Keratinocyte (primary cell): ENCODE measurements at regions not wholly inside any gene's neighbourhood (a gene's known extent, or its start where the extent isn't known, plus 50 kb on each side); places are given as distances from the start of the nearest gene placed in this dataset.

Experiments
- DNase-seq: peaks from one replicate; pipeline ENCODE4 v3.0.0-alpha.2; 2011; ENCODE audit warnings: low read depth, missing footprints, low spot score
- FAIRE-seq: peaks from 2 replicates; lab custom pipeline; 2011; peaks lifted over from hg19 to GRCh38; lab: Jason Lieb, UNC
- H2AFZ ChIP-seq: 2 replicates; pipeline ENCODE4 v1.6.0; 2012; ENCODE audit warnings: low read length, control low read depth, inconsistent platforms; ENCODE audit not compliant: control insufficient read depth
- H3K27ac ChIP-seq: 2 replicates; pipeline ENCODE4 v1.5.1; 2011; ENCODE audit warnings: low read length; ENCODE audit not compliant: control insufficient read depth, insufficient read depth
- H3K27me3 ChIP-seq: 3 replicates; pipeline ENCODE4 v1.6.0; 2011; ENCODE audit warnings: low read length; ENCODE audit not compliant: control insufficient read depth, insufficient read depth; ENCODE audit errors: extremely low read depth
- H3K36me3 ChIP-seq, 2 experiments: 2 replicates in 1 of 2; 3 replicates in 1 of 2; pipeline ENCODE4 v1.5.1; 2011; ENCODE audit warnings: low read length in 2 of 2, mild to moderate bottlenecking in 1 of 2; ENCODE audit not compliant: control insufficient read depth in 2 of 2, insufficient read depth in 2 of 2; ENCODE audit errors: extremely low read depth in 1 of 2
- H3K4me1 ChIP-seq: 3 replicates; pipeline ENCODE4 v1.5.1; 2011; ENCODE audit warnings: low read length; ENCODE audit not compliant: control insufficient read depth, insufficient read depth; ENCODE audit errors: extremely low read depth
- H3K4me2 ChIP-seq: 3 replicates; pipeline ENCODE4 v1.6.0; 2011; ENCODE audit warnings: low read depth, low read length; ENCODE audit not compliant: control insufficient read depth, insufficient read depth; ENCODE audit errors: extremely low read depth
- H3K4me3 ChIP-seq, 3 experiments: fragments of 200-600 bp in 1 of 3; sonication (generic) in 1 of 3; 2 replicates in 2 of 3; 3 replicates in 1 of 3; pipeline ENCODE4 v1.5.1; 2011 to 2016; ENCODE audit warnings: low read length in 3 of 3, mild to moderate bottlenecking in 3 of 3, control low read depth in 2 of 3, inconsistent platforms in 1 of 3, low read depth in 1 of 3, mixed read lengths in 1 of 3, mixed run types in 1 of 3, moderate library complexity in 1 of 3; ENCODE audit not compliant: control insufficient read depth in 2 of 3, insufficient read depth in 2 of 3; ENCODE audit errors: extremely low read depth in 1 of 3
- H3K79me2 ChIP-seq: 2 replicates; pipeline ENCODE4 v1.6.0; 2012; ENCODE audit warnings: low read length; ENCODE audit not compliant: control insufficient read depth, insufficient read depth
- H3K9ac ChIP-seq: 3 replicates; pipeline ENCODE4 v1.6.0; 2011; ENCODE audit warnings: low read length; ENCODE audit not compliant: control insufficient read depth, insufficient read depth; ENCODE audit errors: extremely low read depth
- H3K9me1 ChIP-seq: 3 replicates; pipeline ENCODE4 v1.6.0; 2011; ENCODE audit warnings: low read length; ENCODE audit not compliant: control insufficient read depth, insufficient read depth; ENCODE audit errors: extremely low read depth
- H3K9me3 ChIP-seq: 2 replicates; pipeline ENCODE4 v1.5.1; 2012; ENCODE audit warnings: low read depth, low read length; ENCODE audit not compliant: control insufficient read depth
- H4K20me1 ChIP-seq: 3 replicates; pipeline ENCODE4 v1.6.0; 2011; ENCODE audit warnings: low read length; ENCODE audit not compliant: control insufficient read depth, insufficient read depth; ENCODE audit errors: extremely low read depth
- EZH2 ChIP-seq: IDR thresholded peaks from one replicate; pipeline ENCODE4 v1.6.1; 2012; ENCODE audit warnings: inconsistent platforms, mild to moderate bottlenecking, low read length, moderate library complexity
- dilution Hi-C: fragments of 300-500 bp; cut with MboI; formaldehyde crosslinking; loops from one replicate; pipeline ENCODE4 v1.7.0; 2020; ENCODE audit warnings: low sequenced_read_pairs; ENCODE audit not compliant: extremely low pct_ligation_motif_present
- TF ChIP-seq, protein P1 (sequence below), 3 experiments: IDR thresholded peaks in 1 of 3; conservative IDR thresholded peaks in 1 of 3; optimal IDR thresholded peaks in 1 of 3; 2 replicates in 2 of 3; 3 replicates in 1 of 3; pipeline versions ENCODE3 to v1.5.1; 2011; ENCODE audit warnings: low read length in 3 of 3, mild to moderate bottlenecking in 3 of 3, moderate library complexity in 2 of 3, control low read depth in 1 of 3, inconsistent platforms in 1 of 3; ENCODE audit not compliant: insufficient read depth in 2 of 3; ENCODE audit errors: extremely low read depth in 1 of 3

DNA sequence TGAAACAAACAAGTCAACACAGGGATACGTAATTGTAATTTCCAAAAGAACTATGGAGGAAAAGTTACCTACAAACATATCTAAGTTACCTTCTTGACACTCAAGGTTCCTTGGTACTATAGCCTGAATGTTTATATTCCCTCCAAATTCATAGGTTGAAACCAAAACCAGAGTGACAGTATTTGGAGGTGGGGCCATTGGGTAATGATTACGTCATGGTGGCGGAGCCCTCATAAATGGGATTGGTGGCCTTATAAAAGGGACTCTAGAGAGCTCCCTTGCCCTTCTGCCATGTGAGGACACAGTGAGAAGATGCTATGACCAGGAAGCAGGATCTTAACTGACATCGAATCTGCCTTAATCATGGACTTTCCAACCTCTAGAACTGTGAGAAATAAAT, 87.3 kb downstream of the PMAIP1 start:
- Histone ChIP-seq H2AFZ (no peak overlapping the region), H3K4me2 (no peak overlapping the region), H3K27me3 (no peaks in the 10 kb centered on the region), H3K9me1 (no peaks in the 10 kb centered on the region), H3K36me3 (no peaks in the 10 kb centered on the region), H3K9me3 (no peaks in the 10 kb centered on the region), H3K9ac (no peak overlapping the region), H3K4me3 (no peak overlapping the region), H4K20me1 (no peaks in the 10 kb centered on the region), H3K79me2 (no peaks in the 10 kb centered on the region), H3K4me1 (peaks cover 11% of the 10 kb centered on the region), H3K27ac (no peak overlapping the region)
- DNase-seq (no peak), FAIRE-seq (peak; percentile 34)
- TF ChIP-seq EZH2: no peak
- TF ChIP-seq, protein P1, sequence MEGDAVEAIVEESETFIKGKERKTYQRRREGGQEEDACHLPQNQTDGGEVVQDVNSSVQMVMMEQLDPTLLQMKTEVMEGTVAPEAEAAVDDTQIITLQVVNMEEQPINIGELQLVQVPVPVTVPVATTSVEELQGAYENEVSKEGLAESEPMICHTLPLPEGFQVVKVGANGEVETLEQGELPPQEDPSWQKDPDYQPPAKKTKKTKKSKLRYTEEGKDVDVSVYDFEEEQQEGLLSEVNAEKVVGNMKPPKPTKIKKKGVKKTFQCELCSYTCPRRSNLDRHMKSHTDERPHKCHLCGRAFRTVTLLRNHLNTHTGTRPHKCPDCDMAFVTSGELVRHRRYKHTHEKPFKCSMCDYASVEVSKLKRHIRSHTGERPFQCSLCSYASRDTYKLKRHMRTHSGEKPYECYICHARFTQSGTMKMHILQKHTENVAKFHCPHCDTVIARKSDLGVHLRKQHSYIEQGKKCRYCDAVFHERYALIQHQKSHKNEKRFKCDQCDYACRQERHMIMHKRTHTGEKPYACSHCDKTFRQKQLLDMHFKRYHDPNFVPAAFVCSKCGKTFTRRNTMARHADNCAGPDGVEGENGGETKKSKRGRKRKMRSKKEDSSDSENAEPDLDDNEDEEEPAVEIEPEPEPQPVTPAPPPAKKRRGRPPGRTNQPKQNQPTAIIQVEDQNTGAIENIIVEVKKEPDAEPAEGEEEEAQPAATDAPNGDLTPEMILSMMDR (optimal IDR thresholded peaks at IDR 0.05 in 1 of 3, IDR thresholded peaks at IDR 0.05 in 1 of 3, conservative IDR thresholded peaks at IDR 0.05 in 1 of 3; ENCODE audit: extremely low read depth in 1 of 3, insufficient read depth in 2 of 3, low read length in 3 of 3): no peak
- dilution Hi-C loops: loop anchor here (25.0 kb wide), 1 partner anchor 575 kb away; no protein-coding TSS in a partner anchor

DNA sequence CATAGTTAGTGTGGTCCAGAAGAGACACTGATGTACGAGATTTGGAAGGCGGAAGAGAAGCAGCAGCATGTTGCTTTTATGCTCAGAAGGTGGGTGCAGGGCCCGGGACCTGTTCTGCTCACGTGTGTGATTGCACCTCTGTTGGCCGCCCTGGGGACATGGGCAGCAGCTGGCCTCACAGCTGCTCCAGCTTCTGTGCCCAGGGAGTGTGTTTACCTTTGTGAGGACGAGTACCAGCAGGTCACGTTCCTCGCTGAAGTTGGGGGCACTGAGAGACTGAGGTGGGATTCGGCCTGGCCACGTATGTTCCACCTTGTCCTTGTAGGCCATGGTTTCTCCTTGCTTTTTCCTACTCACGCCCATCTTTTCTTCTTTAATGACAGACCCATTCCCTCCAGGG, 86.3 kb downstream of the PMAIP1 start:
- Histone ChIP-seq H3K27ac (no peak overlapping the region), H3K9me1 (no peaks in the 10 kb centered on the region), H3K9ac (no peak overlapping the region), H3K4me2 (no peak overlapping the region), H3K79me2 (no peaks in the 10 kb centered on the region), H4K20me1 (no peaks in the 10 kb centered on the region), H3K4me3 (no peak overlapping the region), H3K4me1 (peaks cover 11% of the 10 kb centered on the region), H2AFZ (no peak overlapping the region), H3K27me3 (no peaks in the 10 kb centered on the region), H3K36me3 (no peaks in the 10 kb centered on the region), H3K9me3 (no peaks in the 10 kb centered on the region)
- no peak for TF ChIP-seq EZH2
- TF ChIP-seq, protein P1 (optimal IDR thresholded peaks at IDR 0.05 in 1 of 3, IDR thresholded peaks at IDR 0.05 in 1 of 3, conservative IDR thresholded peaks at IDR 0.05 in 1 of 3; ENCODE audit: extremely low read depth in 1 of 3, insufficient read depth in 2 of 3, low read length in 3 of 3): no peak
- FAIRE-seq (no peak), DNase-seq (no peak)
- dilution Hi-C loops: loop anchor here (25.0 kb wide), 1 partner anchor 576 kb away; no protein-coding TSS in a partner anchor
